Activated CD4-positive, alpha-beta T cell treated with anti-CD3 and anti-CD28 coated beads, Interleukin-2, Interleukin-6, amounts not matched to agents 100 ng/mL and 50 ng/mL, durations not matched to agents 16 hours and 8 hours (primary cell): ENCODE measurements at regions not wholly inside any gene's neighbourhood (a gene's known extent, or its start where the extent isn't known, plus 50 kb on each side); places are given as distances from the start of the nearest gene placed in this dataset.
"Not testable (repeated sequence)": the region's sequence is repeated elsewhere in the genome, so short reads cannot be mapped to it uniquely, and the experiment has no call there.

Source experiments
- DNase-seq: peaks from one replicate; pipeline ENCODE4 v3.0.0-alpha.2; 2020

- no peak for DNase-seq
These were observed 227.7 kb upstream of the TMEM260 start for GRCh38 chr14:56351861-56352260.

DNA sequence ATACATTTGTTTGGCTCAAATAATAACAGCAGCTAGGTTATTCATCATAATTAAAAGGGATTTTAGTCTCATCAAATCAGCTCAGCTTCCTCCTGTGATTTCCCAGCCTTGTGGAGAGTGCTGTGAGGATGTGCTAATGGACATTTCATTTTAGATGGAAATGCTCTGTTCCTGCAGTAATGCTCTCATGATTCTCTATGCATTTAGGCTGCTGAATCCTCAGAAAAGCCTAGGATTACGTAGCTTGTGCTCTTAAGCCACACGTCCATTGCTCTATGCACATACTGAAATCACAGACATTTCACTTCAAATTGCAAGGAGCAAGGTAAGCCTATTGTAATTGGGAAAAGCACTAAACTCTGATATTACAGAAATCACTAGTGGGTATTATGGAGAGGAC is 226.6 kb upstream of the TMEM260 start:
- DNase-seq = no peak

DNA sequence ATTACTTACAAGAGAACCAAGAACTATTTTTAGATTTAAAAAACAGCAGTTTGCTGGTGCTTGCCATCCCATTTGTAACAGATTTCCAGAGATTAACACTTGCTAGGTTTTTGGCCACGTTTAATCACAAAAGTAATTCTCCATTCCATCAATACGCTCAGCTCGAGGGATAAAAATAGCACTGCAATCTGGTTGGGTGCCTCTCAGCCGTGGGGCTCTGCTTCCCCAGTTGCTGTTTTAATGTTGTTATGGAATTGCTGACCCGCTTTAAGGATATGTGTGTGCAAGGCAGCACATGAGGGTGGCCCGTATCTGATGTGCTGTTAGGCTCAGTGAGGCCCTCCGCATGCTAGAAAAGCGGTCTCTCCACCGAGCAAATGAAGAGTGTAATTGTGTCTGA is 222.2 kb upstream of the TMEM260 start:
- DNase-seq = no peak

- no peak for DNase-seq
These were observed 221.3 kb upstream of the TMEM260 start for GRCh38 chr14:56358275-56358674.

DNA sequence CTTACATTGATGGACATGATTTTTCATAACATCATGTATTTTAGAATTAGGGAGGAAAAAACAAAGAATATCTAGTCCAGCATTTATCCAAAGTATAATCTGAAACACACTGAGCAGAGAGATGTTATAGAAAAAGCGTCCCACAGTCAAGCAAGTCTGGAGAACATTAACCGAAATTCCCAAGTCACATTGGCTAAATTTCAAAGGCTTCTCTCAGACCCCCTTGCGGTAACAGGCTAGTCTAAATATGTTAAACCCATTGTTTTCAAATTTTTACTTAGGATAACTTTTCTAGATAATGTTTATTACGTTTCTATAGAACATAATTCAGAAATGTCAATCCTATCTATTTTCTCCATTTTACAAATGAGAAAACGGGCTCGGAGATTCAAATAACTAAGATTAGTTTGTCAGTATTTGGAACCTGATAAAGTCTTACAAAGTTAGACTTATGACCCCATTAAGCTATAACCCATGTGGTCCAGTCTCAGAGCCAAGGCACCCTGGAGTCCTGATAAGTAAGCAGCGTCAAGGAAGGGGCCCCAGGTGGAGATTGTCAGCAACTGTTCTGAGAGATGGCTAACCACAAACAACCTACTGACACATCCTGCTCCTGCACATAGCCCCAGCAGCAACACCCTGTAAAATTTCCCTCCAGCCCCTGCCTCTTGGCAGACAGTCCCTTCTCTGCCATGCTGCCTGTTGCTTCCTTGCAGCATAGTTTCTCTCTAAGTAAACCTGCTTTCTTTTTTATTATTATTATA is 220.6 kb upstream of the TMEM260 start:
- peak; percentile 54 for DNase-seq

GRCh38 chr14:56365663-56366062 is 213.9 kb upstream of the TMEM260 start:
- DNase-seq = not testable (repeated sequence)

DNA sequence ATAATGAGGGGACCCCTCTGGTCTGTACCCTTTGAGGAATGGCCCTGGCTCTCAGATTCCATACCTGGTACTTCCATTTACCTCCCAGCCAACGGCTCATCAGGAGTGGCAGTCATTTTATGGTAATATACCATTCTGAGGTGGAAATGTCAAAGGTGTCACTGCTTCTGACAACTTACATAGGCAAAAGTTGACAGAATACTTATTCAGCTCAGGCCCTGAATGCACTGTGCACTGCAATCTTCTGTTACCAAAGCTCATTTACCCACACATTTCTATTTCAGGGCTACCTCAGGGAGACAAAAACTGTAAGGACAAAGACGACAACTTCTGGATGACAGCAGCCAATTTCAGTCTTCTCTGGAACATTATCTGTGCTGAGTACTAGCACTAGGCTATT is 212.2 kb upstream of the TMEM260 start:
- DNase-seq = no peak

- DNase-seq = no peak
These were observed 207.9 kb upstream of the TMEM260 start for GRCh38 chr14:56371737-56372136.

DNA sequence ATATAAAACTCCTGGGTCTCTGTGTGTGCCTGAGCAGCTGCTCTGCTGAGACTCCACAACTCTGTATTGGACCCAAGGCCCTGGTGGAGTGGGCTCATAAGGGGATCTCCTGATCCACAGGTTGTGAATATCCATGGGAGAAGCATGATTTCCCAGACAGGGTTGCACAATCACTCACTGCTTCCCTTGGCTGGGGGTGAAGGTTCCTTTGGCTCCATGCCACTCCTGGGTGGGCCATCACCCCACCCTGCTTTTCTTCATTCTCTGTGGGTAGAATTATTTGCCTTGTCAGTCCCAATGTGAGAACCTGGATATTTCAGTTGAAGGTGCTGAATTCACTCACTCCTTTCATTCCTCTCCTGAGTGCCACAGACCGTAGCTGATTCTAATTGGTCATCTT is 205.2 kb upstream of the TMEM260 start:
- DNase-seq = no peak

DNA sequence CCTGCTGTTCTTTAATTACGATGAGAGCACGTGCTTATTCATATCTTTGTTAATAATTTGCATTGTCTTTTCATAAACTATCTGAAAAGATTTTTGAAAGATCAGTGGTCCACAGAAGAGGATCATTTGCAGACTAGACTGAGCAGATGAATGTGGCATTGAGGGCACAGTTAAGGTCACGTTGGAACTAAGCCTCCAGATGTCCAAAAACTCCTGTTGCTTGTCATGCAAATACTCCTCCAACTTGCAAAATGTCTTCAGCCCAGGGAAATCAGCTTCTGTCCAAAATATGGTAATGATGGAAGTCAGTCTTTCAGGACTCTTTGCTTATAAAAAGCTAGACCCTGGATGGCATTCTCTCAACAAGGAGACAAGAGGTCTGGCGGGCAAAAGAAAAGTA is 201.6 kb upstream of the TMEM260 start:
- DNase-seq = no peak

DNA sequence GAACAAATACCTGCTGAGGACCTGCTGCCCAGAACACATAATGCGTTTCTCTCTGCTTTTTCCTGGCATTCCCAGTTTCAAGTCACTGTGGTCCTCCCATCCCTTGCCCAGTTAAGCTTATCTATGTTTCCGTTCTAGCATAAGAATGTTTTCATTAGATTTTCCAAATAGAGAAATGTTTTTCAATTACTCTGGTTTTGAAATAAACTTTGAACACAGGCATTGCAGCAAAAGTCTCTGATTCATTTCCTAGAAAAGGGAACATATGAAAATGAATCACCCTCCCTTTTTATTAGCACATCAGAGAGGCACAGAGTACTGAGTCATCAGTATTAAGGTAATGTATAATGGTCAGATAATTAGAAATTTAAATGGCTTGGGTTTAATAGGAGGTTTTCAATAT is 201.1 kb upstream of the TMEM260 start:
- no peak for DNase-seq

- DNase-seq = no peak
These were observed 199.6 kb upstream of the TMEM260 start for GRCh38 chr14:56379956-56380355.

DNA sequence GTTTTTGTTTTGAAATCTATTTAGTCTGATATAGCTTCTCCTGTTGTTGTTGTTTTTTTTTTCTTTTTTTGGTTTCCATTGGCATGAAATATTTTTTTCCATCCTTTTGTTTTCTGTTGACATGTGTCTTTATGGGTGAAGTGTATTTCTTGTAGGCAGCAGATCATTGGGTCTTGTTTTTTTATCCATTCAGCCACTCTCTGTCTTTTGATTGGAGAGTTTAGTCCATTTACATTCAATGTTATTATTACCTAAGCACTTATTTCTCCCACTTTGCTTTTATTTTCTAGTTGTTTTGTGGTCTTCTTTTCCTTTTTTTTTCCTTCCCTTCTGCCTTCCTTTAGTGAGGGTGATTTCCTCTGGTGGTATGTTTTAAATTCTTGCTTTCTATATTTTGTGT is 193.6 kb upstream of the TMEM260 start:
- DNase-seq = no peak

- no peak for DNase-seq
These were observed 188.7 kb upstream of the TMEM260 start for GRCh38 chr14:56390859-56391258.

- no peak for DNase-seq
These were observed 184.6 kb upstream of the TMEM260 start for GRCh38 chr14:56394826-56395530.

GRCh38 chr14:56400109-56400825 is 179.3 kb upstream of the TMEM260 start:
- DNase-seq = no peak

DNA sequence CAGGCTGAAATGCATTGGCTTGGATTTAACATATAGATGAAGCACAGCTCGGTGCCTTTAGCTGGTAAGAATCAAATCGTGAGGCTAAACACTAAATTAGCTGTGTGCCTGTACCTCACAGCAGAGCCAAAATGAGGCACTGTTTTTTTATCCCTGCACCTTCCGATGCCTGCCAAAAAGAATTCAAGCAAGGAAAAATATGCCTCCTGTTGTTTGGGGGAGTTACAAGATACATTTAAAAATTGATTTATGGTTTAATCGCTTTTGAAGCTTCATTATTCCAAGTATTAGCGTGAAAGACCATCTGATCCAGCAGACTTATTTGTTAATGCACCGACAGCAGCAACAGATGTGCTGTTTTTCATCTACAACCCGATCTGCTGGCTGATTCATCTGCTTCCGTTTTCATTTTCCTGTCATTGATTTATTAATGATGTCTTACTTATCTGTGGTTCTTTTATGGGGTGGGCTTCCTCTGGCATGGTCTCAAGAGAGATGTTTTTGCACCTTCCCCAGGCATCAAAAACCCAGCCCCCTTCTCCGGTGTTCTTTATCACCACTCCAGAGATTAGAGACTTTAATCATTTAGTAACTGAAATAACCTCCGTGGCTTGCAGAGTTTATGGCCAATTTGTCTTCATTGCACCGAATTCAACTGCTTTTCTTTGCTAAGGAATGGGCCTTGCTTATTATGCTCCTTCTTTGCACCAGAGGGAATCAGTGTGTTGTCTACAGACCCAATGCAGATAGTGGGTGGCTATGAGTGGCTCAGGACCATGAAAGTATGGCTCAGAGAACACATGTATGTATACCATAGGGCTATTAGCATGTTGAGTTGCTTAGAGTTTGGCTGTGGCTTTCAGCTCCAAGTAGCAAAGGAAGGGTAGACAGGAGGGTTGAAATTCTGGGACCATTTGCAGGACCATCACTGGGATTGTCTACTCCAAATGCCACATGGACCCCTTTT is 166.8 kb upstream of the TMEM260 start:
- DNase-seq = no peak

- DNase-seq = no peak
These were observed 165.9 kb upstream of the TMEM260 start for GRCh38 chr14:56413721-56414120.

GRCh38 chr14:56414236-56414635 is 165.4 kb upstream of the TMEM260 start:
- DNase-seq = no peak

DNA sequence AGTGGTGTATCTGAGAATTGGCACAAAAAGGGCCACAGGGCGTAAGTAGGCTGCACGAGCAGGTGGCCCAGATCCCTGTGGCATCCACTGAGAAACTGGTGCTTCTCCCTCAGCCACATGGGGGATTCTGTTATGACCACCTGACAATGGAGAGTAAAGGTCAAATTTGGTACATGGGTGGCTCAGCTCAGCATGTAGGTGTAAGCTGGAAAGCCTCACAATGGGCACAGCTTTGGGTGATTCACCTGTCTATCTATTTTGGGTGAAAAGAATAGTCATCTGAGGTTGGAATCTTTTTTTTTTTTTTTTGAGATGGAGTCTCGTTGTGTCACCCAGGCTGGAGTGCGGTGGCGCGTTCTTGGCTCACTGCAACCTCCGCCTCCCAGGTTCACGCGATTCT is 163.4 kb upstream of the TMEM260 start:
- no peak for DNase-seq

- peak; percentile 1 for DNase-seq
These were observed 162.4 kb upstream of the TMEM260 start for GRCh38 chr14:56417173-56417572.

- DNase-seq = no peak
These were observed 159.8 kb upstream of the TMEM260 start for GRCh38 chr14:56419750-56420149.

GRCh38 chr14:56422221-56422620 is 157.4 kb upstream of the TMEM260 start:
- DNase-seq = no peak
